ENCODE measurements at regions not wholly inside any gene's neighbourhood (a gene's known extent, or its start where the extent isn't known, plus 50 kb on each side); places are given as distances from the start of the nearest gene placed in this dataset.
A peak's percentile ranks its signal among the peaks of the same experiment; 100 is the strongest.

- H3K4me3 ChIP-seq (ENCODE audit: low read length): no peak overlapping the region
- no peaks in the 10 kb centered on the region for H3K4me1 ChIP-seq (ENCODE audit: control insufficient read depth, insufficient read depth, low read length)
- no CpG with 5 or more reads among the region's 6 CpGs for WGBS (ENCODE audit: insufficient coverage)
- H3K27ac ChIP-seq (ENCODE audit: low read length): no peak overlapping the region
- no peak for DNase-seq
- no peaks in the 10 kb centered on the region for H3K9me3 ChIP-seq (replicated peaks; ENCODE audit: control insufficient read depth, low read depth, low read length)
- H3K36me3 ChIP-seq (ENCODE audit: control insufficient read depth, insufficient read depth, low read length): no peaks in the 10 kb centered on the region
- H3K27me3 ChIP-seq (ENCODE audit: control insufficient read depth, insufficient read depth, low read length): no peaks in the 10 kb centered on the region
These were observed 159.1 kb upstream of the GDF10 start for GRCh38 chr10:47140761-47141348.

GRCh38 chr10:47141349-47141748 is 158.6 kb upstream of the GDF10 start:
- H3K4me1 ChIP-seq (ENCODE audit: control insufficient read depth, insufficient read depth, low read length): no peaks in the 10 kb centered on the region
- H3K4me3 ChIP-seq (ENCODE audit: low read length): no peak overlapping the region
- no peak for DNase-seq
- no peaks in the 10 kb centered on the region for H3K27me3 ChIP-seq (ENCODE audit: control insufficient read depth, insufficient read depth, low read length)
- H3K9me3 ChIP-seq (replicated peaks; ENCODE audit: control insufficient read depth, low read depth, low read length): no peaks in the 10 kb centered on the region
- H3K36me3 ChIP-seq (ENCODE audit: control insufficient read depth, insufficient read depth, low read length): no peaks in the 10 kb centered on the region
- 85% methylated on average over 5 of the region's 5 CpGs for WGBS (ENCODE audit: insufficient coverage)
- H3K27ac ChIP-seq (ENCODE audit: low read length): no peak overlapping the region

- H3K9me3 ChIP-seq (replicated peaks; ENCODE audit: control insufficient read depth, low read depth, low read length): no peaks in the 10 kb centered on the region
- H3K4me3 ChIP-seq (ENCODE audit: low read length): no peak overlapping the region
- DNase-seq: no peak
- no peaks in the 10 kb centered on the region for H3K36me3 ChIP-seq (ENCODE audit: control insufficient read depth, insufficient read depth, low read length)
- WGBS (ENCODE audit: insufficient coverage): 85% methylated on average over 9 of the region's 9 CpGs
- H3K4me1 ChIP-seq (ENCODE audit: control insufficient read depth, insufficient read depth, low read length): no peaks in the 10 kb centered on the region
- no peaks in the 10 kb centered on the region for H3K27me3 ChIP-seq (ENCODE audit: control insufficient read depth, insufficient read depth, low read length)
- no peak overlapping the region for H3K27ac ChIP-seq (ENCODE audit: low read length)
These were observed 156.9 kb upstream of the GDF10 start for GRCh38 chr10:47143072-47143471.

- Histone ChIP-seq H3K4me1 (ENCODE audit: control insufficient read depth, insufficient read depth, low read length) (no peaks in the 10 kb centered on the region), H3K36me3 (ENCODE audit: control insufficient read depth, insufficient read depth, low read length) (no peaks in the 10 kb centered on the region), H3K27me3 (ENCODE audit: control insufficient read depth, insufficient read depth, low read length) (no peaks in the 10 kb centered on the region), H3K9me3 (replicated peaks; ENCODE audit: control insufficient read depth, low read depth, low read length) (no peaks in the 10 kb centered on the region), H3K4me3 (ENCODE audit: low read length) (no peak overlapping the region), H3K27ac (ENCODE audit: low read length) (no peak overlapping the region)
- no peak for DNase-seq
- WGBS (ENCODE audit: insufficient coverage): 67% methylated on average over 1 of the region's 1 CpG
These were observed 156.5 kb upstream of the GDF10 start for GRCh38 chr10:47143473-47143872.

GRCh38 chr10:47144525-47144924 is 155.5 kb upstream of the GDF10 start:
- Histone ChIP-seq H3K27ac (ENCODE audit: low read length) (no peak overlapping the region), H3K9me3 (replicated peaks; ENCODE audit: control insufficient read depth, low read depth, low read length) (no peaks in the 10 kb centered on the region), H3K27me3 (ENCODE audit: control insufficient read depth, insufficient read depth, low read length) (no peaks in the 10 kb centered on the region), H3K36me3 (ENCODE audit: control insufficient read depth, insufficient read depth, low read length) (no peaks in the 10 kb centered on the region), H3K4me1 (ENCODE audit: control insufficient read depth, insufficient read depth, low read length) (no peaks in the 10 kb centered on the region), H3K4me3 (ENCODE audit: low read length) (no peak overlapping the region)
- WGBS (ENCODE audit: insufficient coverage): 100% methylated on average over 3 of the region's 3 CpGs
- no peak for DNase-seq

- Histone ChIP-seq H3K36me3 (ENCODE audit: control insufficient read depth, insufficient read depth, low read length) (no peaks in the 10 kb centered on the region), H3K9me3 (replicated peaks; ENCODE audit: control insufficient read depth, low read depth, low read length) (no peaks in the 10 kb centered on the region), H3K4me3 (ENCODE audit: low read length) (no peak overlapping the region), H3K27me3 (ENCODE audit: control insufficient read depth, insufficient read depth, low read length) (no peaks in the 10 kb centered on the region), H3K4me1 (ENCODE audit: control insufficient read depth, insufficient read depth, low read length) (no peaks in the 10 kb centered on the region), H3K27ac (ENCODE audit: low read length) (no peak overlapping the region)
- 20% methylated on average over 1 of the region's 5 CpGs for WGBS (ENCODE audit: insufficient coverage)
- no peak for DNase-seq
These were observed 154.6 kb upstream of the GDF10 start for GRCh38 chr10:47145290-47145934.

- Histone ChIP-seq H3K27ac (ENCODE audit: low read length) (no peak overlapping the region), H3K27me3 (ENCODE audit: control insufficient read depth, insufficient read depth, low read length) (no peaks in the 10 kb centered on the region), H3K36me3 (ENCODE audit: control insufficient read depth, insufficient read depth, low read length) (no peaks in the 10 kb centered on the region), H3K9me3 (replicated peaks; ENCODE audit: control insufficient read depth, low read depth, low read length) (no peaks in the 10 kb centered on the region), H3K4me3 (ENCODE audit: low read length) (no peak overlapping the region), H3K4me1 (ENCODE audit: control insufficient read depth, insufficient read depth, low read length) (no peaks in the 10 kb centered on the region)
- DNase-seq: peak; percentile 23
- 60% methylated on average over 1 of the region's 3 CpGs for WGBS (ENCODE audit: insufficient coverage)
These were observed 153.4 kb upstream of the GDF10 start for GRCh38 chr10:47146572-47146971.

GRCh38 chr10:47147186-47147585 is 152.8 kb upstream of the GDF10 start:
- Histone ChIP-seq H3K27me3 (ENCODE audit: control insufficient read depth, insufficient read depth, low read length) (no peaks in the 10 kb centered on the region), H3K27ac (ENCODE audit: low read length) (no peak overlapping the region), H3K9me3 (replicated peaks; ENCODE audit: control insufficient read depth, low read depth, low read length) (no peaks in the 10 kb centered on the region), H3K4me1 (ENCODE audit: control insufficient read depth, insufficient read depth, low read length) (no peaks in the 10 kb centered on the region), H3K4me3 (ENCODE audit: low read length) (no peak overlapping the region), H3K36me3 (ENCODE audit: control insufficient read depth, insufficient read depth, low read length) (no peaks in the 10 kb centered on the region)
- no peak for DNase-seq

GRCh38 chr10:47150581-47150980 is 149.4 kb upstream of the GDF10 start:
- WGBS (ENCODE audit: insufficient coverage): 67% methylated on average over 1 of the region's 3 CpGs
- Histone ChIP-seq H3K27me3 (ENCODE audit: control insufficient read depth, insufficient read depth, low read length) (no peaks in the 10 kb centered on the region), H3K4me1 (ENCODE audit: control insufficient read depth, insufficient read depth, low read length) (no peaks in the 10 kb centered on the region), H3K4me3 (ENCODE audit: low read length) (no peak overlapping the region), H3K27ac (ENCODE audit: low read length) (no peak overlapping the region), H3K9me3 (replicated peaks; ENCODE audit: control insufficient read depth, low read depth, low read length) (peaks cover 5% of the 10 kb centered on the region), H3K36me3 (ENCODE audit: control insufficient read depth, insufficient read depth, low read length) (no peaks in the 10 kb centered on the region)
- no peak for DNase-seq

GRCh38 chr10:47151920-47152319 is 148.1 kb upstream of the GDF10 start:
- no peak overlapping the region for H3K27ac ChIP-seq (ENCODE audit: low read length)
- WGBS (ENCODE audit: insufficient coverage): 50% methylated on average over 2 of the region's 6 CpGs
- DNase-seq: peak; percentile 74
- H3K4me3 ChIP-seq (ENCODE audit: low read length): no peak overlapping the region
- H3K4me1 ChIP-seq (ENCODE audit: control insufficient read depth, insufficient read depth, low read length): no peaks in the 10 kb centered on the region
- H3K36me3 ChIP-seq (ENCODE audit: control insufficient read depth, insufficient read depth, low read length): no peaks in the 10 kb centered on the region
- peaks cover 5% of the 10 kb centered on the region for H3K9me3 ChIP-seq (replicated peaks; ENCODE audit: control insufficient read depth, low read depth, low read length)
- H3K27me3 ChIP-seq (ENCODE audit: control insufficient read depth, insufficient read depth, low read length): no peaks in the 10 kb centered on the region
